SK-N-SH (cell line): ENCODE measurements at regions not wholly inside any gene's neighbourhood (a gene's known extent, or its start where the extent isn't known, plus 50 kb on each side); places are given as distances from the start of the nearest gene placed in this dataset.
"Not testable (repeated sequence)": the region's sequence is repeated elsewhere in the genome, so short reads cannot be mapped to it uniquely, and the experiment has no call there.

Experiments
- CTCF ChIP-seq: fragments of 200-600 bp; sonication (generic); IDR thresholded peaks from 2 replicates; pipeline ENCODE4 v1.6.1; 2017; ENCODE audit warnings: antibody characterized with exemption, mild to moderate bottlenecking, moderate library complexity
- JUND ChIP-seq: IDR thresholded peaks from 2 replicates; pipeline ENCODE4 v1.4.0; 2012
- MAX ChIP-seq: IDR thresholded peaks from 2 replicates; pipeline ENCODE4 v1.4.0; 2012; ENCODE audit warnings: low read depth
- MXI1 ChIP-seq: IDR thresholded peaks from 2 replicates; pipeline ENCODE4 v1.6.1; 2012; ENCODE audit warnings: mild to moderate bottlenecking, low read depth, low read length, improper control_type of control experiment
- ZBTB33 ChIP-seq: IDR thresholded peaks from 2 replicates; pipeline ENCODE4 v1.4.0; 2012; ENCODE audit warnings: low read depth, borderline replicate concordance
- TF ChIP-seq, protein P1 (sequence below): IDR thresholded peaks from 2 replicates; pipeline ENCODE4 v1.4.0; 2012; ENCODE audit warnings: low read depth, borderline replicate concordance

DNA sequence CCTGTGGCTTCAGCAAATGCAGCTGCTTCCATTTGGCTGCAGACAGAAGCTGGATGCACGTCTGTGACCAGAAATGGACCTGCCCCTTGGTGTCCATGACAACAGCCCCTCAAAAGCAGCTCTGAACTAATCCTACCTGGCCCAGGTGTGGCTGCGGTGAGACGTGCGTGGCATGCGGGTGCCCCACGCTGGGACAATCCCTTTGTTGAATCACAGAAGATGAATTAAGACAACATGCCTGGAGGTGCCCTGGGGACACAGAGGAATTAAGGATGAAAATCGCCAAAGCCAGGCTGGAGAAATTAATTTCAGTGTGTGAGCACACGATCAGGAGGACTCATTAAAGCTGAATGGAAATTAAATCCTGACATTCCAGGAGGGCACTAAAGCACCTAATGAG, 281.2 kb upstream of the SFSWAP start:
- TF ChIP-seq ZBTB33, CTCF, MXI1, JUND, MAX: not testable (repeated sequence)
- TF ChIP-seq, protein P1, sequence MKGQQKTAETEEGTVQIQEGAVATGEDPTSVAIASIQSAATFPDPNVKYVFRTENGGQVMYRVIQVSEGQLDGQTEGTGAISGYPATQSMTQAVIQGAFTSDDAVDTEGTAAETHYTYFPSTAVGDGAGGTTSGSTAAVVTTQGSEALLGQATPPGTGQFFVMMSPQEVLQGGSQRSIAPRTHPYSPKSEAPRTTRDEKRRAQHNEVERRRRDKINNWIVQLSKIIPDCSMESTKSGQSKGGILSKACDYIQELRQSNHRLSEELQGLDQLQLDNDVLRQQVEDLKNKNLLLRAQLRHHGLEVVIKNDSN: not testable (repeated sequence)
